Ishikawa (cell line): ENCODE measurements at regions not wholly inside any gene's neighbourhood (a gene's known extent, or its start where the extent isn't known, plus 50 kb on each side); places are given as distances from the start of the nearest gene placed in this dataset.

Source experiments
- CEBPB ChIP-seq: IDR thresholded peaks from 2 replicates; pipeline ENCODE4 v1.6.1; 2012
- CREB1 ChIP-seq: IDR thresholded peaks from 2 replicates; pipeline ENCODE4 v1.6.1; 2012; ENCODE audit warnings: low read depth
- MAX ChIP-seq: IDR thresholded peaks from 2 replicates; pipeline ENCODE4 v1.6.1; 2012
- NFIC ChIP-seq: IDR thresholded peaks from 2 replicates; pipeline ENCODE4 v1.6.1; 2012
- RAD21 ChIP-seq: IDR thresholded peaks from 2 replicates; pipeline ENCODE4 v1.6.1; 2012; ENCODE audit warnings: low read depth
- TAF1 ChIP-seq: IDR thresholded peaks from 2 replicates; pipeline ENCODE4 v1.6.1; 2012; ENCODE audit warnings: low read depth, mild to moderate bottlenecking
- TCF12 ChIP-seq: IDR thresholded peaks from 2 replicates; pipeline ENCODE4 v1.6.1; 2012; ENCODE audit warnings: low read depth
- TEAD4 ChIP-seq: IDR thresholded peaks from 2 replicates; pipeline ENCODE4 v1.6.1; 2012
- YY1 ChIP-seq: IDR thresholded peaks from 2 replicates; pipeline ENCODE4 v1.6.1; 2012; ENCODE audit warnings: low read depth
- TF ChIP-seq, protein P1 (sequence below): IDR thresholded peaks from 2 replicates; pipeline ENCODE4 v1.6.1; 2012; ENCODE audit warnings: low read depth, mild to moderate bottlenecking

GRCh38 chr10:84824525-84824924, 496.1 kb downstream of the CCSER2 start:
- TF ChIP-seq TAF1: no peak
- TF ChIP-seq, protein P1, sequence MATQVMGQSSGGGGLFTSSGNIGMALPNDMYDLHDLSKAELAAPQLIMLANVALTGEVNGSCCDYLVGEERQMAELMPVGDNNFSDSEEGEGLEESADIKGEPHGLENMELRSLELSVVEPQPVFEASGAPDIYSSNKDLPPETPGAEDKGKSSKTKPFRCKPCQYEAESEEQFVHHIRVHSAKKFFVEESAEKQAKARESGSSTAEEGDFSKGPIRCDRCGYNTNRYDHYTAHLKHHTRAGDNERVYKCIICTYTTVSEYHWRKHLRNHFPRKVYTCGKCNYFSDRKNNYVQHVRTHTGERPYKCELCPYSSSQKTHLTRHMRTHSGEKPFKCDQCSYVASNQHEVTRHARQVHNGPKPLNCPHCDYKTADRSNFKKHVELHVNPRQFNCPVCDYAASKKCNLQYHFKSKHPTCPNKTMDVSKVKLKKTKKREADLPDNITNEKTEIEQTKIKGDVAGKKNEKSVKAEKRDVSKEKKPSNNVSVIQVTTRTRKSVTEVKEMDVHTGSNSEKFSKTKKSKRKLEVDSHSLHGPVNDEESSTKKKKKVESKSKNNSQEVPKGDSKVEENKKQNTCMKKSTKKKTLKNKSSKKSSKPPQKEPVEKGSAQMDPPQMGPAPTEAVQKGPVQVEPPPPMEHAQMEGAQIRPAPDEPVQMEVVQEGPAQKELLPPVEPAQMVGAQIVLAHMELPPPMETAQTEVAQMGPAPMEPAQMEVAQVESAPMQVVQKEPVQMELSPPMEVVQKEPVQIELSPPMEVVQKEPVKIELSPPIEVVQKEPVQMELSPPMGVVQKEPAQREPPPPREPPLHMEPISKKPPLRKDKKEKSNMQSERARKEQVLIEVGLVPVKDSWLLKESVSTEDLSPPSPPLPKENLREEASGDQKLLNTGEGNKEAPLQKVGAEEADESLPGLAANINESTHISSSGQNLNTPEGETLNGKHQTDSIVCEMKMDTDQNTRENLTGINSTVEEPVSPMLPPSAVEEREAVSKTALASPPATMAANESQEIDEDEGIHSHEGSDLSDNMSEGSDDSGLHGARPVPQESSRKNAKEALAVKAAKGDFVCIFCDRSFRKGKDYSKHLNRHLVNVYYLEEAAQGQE: no peak
- no peak for TF ChIP-seq RAD21
- no peak for TF ChIP-seq CEBPB
- no peak for TF ChIP-seq YY1
- TF ChIP-seq NFIC: no peak
- no peak for TF ChIP-seq MAX
- no peak for TF ChIP-seq CREB1
- TF ChIP-seq TEAD4: no peak
- no peak for TF ChIP-seq TCF12
